ENCODE measurements at regions not wholly inside any gene's neighbourhood (a gene's known extent, or its start where the extent isn't known, plus 50 kb on each side); places are given as distances from the start of the nearest gene placed in this dataset.

- Histone ChIP-seq H3K4me1 (peaks cover 0 to 6% (median 0%) of the 10 kb centered on the region in 4 donors), H3K36me3 (no peaks in the 10 kb centered on the region), H3K4me3 (no peak overlapping the region), H3K27ac (no peak overlapping the region), H3K9me3 (no peaks in the 10 kb centered on the region), H3K27me3 (no peaks in the 10 kb centered on the region)
- DNase-seq: no peak
- 49 to 58% methylated on average over 3 to 8 of the region's 8 CpGs for WGBS, 2 donors (ENCODE audit: low coverage in 1 of 2)
- intact Hi-C loops (cut with DNase I; ENCODE audit: low total_unique reads) (loop anchor here (10.0 kb wide), 1 partner anchor 380 kb away; no protein-coding TSS in a partner anchor), in situ Hi-C loops (cut with MboI; ENCODE audit: low pct_ligation_motif_present in 1 of 4, low pct_unique_long_range_greater_than_20kb in 1 of 4, low sequenced_read_pairs in 3 of 4) (loop anchor here in 1 of 4 donors (25.0 kb wide), 2 partner anchors 268 to 368 kb away; partner anchors contain the start of gene ITGA8)
- TF ChIP-seq POLR2AphosphoS5 (IDR thresholded peaks at IDR 0.05) (no peak), POLR2A (IDR thresholded peaks at IDR 0.05) (no peak), CTCF (IDR thresholded peaks at IDR 0.05) (no peak), EP300 (IDR thresholded peaks at IDR 0.05; ENCODE audit: low read depth) (no peak)
These were observed 73.3 kb upstream of the FAM171A1 start for GRCh38 chr10:15444105-15445005.

DNA sequence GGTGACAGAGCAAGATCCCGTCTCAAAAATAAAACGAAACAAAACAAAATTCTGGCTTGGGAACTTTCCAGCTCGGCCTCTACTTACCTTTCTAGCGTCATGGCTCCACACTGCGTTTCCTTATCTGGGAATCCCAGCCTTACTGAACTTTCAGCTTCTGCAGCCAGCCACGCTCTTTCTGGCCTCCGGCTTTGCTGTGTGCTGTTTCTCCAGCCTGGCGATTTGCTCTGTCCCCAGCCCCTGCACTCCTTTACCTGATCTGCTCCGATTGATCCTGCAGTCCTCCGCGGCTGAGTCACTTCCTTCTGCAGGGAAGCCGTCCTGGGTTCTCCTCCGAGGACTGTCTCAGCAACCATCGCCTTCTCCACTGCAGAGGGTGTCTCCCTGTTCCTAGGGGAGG, 71.0 kb upstream of the FAM171A1 start:
- no peaks in the 10 kb centered on the region for H3K27me3 ChIP-seq
- no peaks in the 10 kb centered on the region for H3K9me3 ChIP-seq
- no peak overlapping the region for H3K4me3 ChIP-seq
- no peak for DNase-seq
- no peaks in the 10 kb centered on the region for H3K36me3 ChIP-seq
- H3K27ac ChIP-seq: no peak overlapping the region
- intact Hi-C loops (cut with DNase I; ENCODE audit: low total_unique reads): loop anchor here (10.0 kb wide), 1 partner anchor 383 kb away; no protein-coding TSS in a partner anchor
- H3K4me1 ChIP-seq: peaks cover 0 to 9% (median 0%) of the 10 kb centered on the region in 4 donors
- 88 to 93% methylated on average over 3 to 14 of the region's 14 CpGs for WGBS, 2 donors (ENCODE audit: low coverage in 1 of 2)
- no peak for TF ChIP-seq CTCF (IDR thresholded peaks at IDR 0.05)
- no peak for TF ChIP-seq POLR2A (IDR thresholded peaks at IDR 0.05)
- TF ChIP-seq POLR2AphosphoS5 (IDR thresholded peaks at IDR 0.05): no peak
- TF ChIP-seq EP300 (IDR thresholded peaks at IDR 0.05; ENCODE audit: low read depth): no peak
- in situ Hi-C loops (cut with MboI; ENCODE audit: low pct_ligation_motif_present in 1 of 4, low pct_unique_long_range_greater_than_20kb in 1 of 4, low sequenced_read_pairs in 3 of 4): loop anchor here in 1 of 4 donors (25.0 kb wide), 2 partner anchors 270 to 370 kb away; partner anchors contain the start of gene ITGA8

DNA sequence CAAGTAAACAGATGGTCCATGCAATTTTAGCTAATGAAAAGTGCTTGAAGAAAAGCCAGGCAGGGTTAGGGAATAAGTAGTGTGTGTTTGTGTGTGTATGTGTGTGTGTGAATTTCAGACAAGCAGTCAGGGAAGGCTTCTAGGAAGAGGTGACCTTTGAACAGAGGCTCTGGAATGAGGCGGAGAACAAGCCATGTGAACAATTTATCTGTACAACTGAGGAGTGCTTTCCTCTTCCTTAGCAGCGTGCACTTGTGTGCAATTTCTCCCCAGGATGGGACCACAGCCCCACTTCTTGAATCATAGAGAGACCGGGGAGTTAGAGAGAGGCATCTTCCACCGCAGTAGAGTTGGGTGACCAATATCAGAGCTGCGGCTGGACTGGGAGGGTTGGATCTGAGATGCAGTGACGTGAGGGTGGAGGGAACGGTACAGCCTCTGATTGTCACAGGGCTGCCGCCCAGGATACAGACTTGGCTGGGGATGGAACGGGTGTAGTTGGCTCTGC, 69.2 kb upstream of the FAM171A1 start:
- H3K36me3 ChIP-seq: no peaks in the 10 kb centered on the region
- in situ Hi-C loops (cut with MboI; ENCODE audit: low pct_ligation_motif_present in 1 of 4, low pct_unique_long_range_greater_than_20kb in 1 of 4, low sequenced_read_pairs in 3 of 4): loop anchor here in 1 of 4 donors (25.0 kb wide), 2 partner anchors 272 to 372 kb away; partner anchors contain the start of gene ITGA8
- no peak for DNase-seq
- H3K9me3 ChIP-seq: no peaks in the 10 kb centered on the region
- no peak overlapping the region for H3K27ac ChIP-seq
- no peaks in the 10 kb centered on the region for H3K27me3 ChIP-seq
- H3K4me3 ChIP-seq: no peak overlapping the region
- no peak for TF ChIP-seq EP300 (IDR thresholded peaks at IDR 0.05; ENCODE audit: low read depth)
- TF ChIP-seq CTCF (IDR thresholded peaks at IDR 0.05): no peak
- TF ChIP-seq POLR2A (IDR thresholded peaks at IDR 0.05): no peak
- H3K4me1 ChIP-seq: peaks cover 0 to 9% (median 0%) of the 10 kb centered on the region in 4 donors
- intact Hi-C loops (cut with DNase I; ENCODE audit: low total_unique reads): loop anchor here (10.0 kb wide), 1 partner anchor 385 kb away; no protein-coding TSS in a partner anchor
- WGBS, 2 donors (ENCODE audit: low coverage in 1 of 2): 65 to 89% methylated on average over 3 to 9 of the region's 9 CpGs

- H3K4me1 ChIP-seq: peaks cover 0 to 9% (median 0%) of the 10 kb centered on the region in 4 donors
- TF ChIP-seq CTCF (IDR thresholded peaks at IDR 0.05): peak in 3 of 5 experiments; percentile 10 to 24 (median 22)
- TF ChIP-seq POLR2AphosphoS5 (IDR thresholded peaks at IDR 0.05): no peak
- H3K27me3 ChIP-seq: no peaks in the 10 kb centered on the region
- peak; percentile 19 for DNase-seq
- no peaks in the 10 kb centered on the region for H3K9me3 ChIP-seq
- intact Hi-C loops (cut with DNase I; ENCODE audit: low total_unique reads) (no loop called here), in situ Hi-C loops (cut with MboI; ENCODE audit: low pct_ligation_motif_present in 1 of 4, low pct_unique_long_range_greater_than_20kb in 1 of 4, low sequenced_read_pairs in 3 of 4) (loop anchor here (10.0 to 25.0 kb wide), 4 partner anchors 273 to 385 kb away; partner anchors contain the start of gene ITGA8 (in 1 of the 4))
- H3K36me3 ChIP-seq: no peaks in the 10 kb centered on the region
- H3K4me3 ChIP-seq: peak overlapping the region in 3 of 4 donors; percentile 0 to 33 (median 2)
- H3K27ac ChIP-seq: peak overlapping the region in 3 of 4 donors; percentile 25 to 44 (median 42)
- WGBS, 2 donors (ENCODE audit: low coverage in 1 of 2): 0 to 11% methylated on average over 4 to 12 of the region's 12 CpGs
These were observed 68.3 kb upstream of the FAM171A1 start for GRCh38 chr10:15439341-15439842.
